ENCODE measurements at regions not wholly inside any gene's neighbourhood (a gene's known extent, or its start where the extent isn't known, plus 50 kb on each side); places are given as distances from the start of the nearest gene placed in this dataset.

- Histone ChIP-seq H3K27ac (no peak overlapping the region), H3K4me1 (peaks cover 8% of the 10 kb centered on the region), H3K4me3 (no peak overlapping the region), H3K36me3 (no peaks in the 10 kb centered on the region), H3K27me3 (peaks cover 9% of the 10 kb centered on the region), H3K9me3 (no peaks in the 10 kb centered on the region)
- no peak for TF ChIP-seq POLR2A (IDR thresholded peaks at IDR 0.05)
- TF ChIP-seq POLR2AphosphoS5 (IDR thresholded peaks at IDR 0.05): no peak
- TF ChIP-seq CTCF (IDR thresholded peaks at IDR 0.05): no peak
- TF ChIP-seq EP300 (IDR thresholded peaks at IDR 0.05): no peak
- DNase-seq (ENCODE audit: low spot score in 2 of 2): no peak
- 91% methylated on average over 6 of the region's 6 CpGs for WGBS
Measured at GRCh38 chr9:126750941-126751725, 53.7 kb upstream of the ZBTB43 start.

GRCh38 chr9:126752376-126752775, 52.5 kb upstream of the ZBTB43 start:
- Histone ChIP-seq H3K27me3 (peaks cover 9% of the 10 kb centered on the region), H3K4me3 (no peak overlapping the region)
- no peak for DNase-seq (ENCODE audit: low spot score in 2 of 2)

GRCh38 chr9:126752881-126753670, 51.8 kb upstream of the ZBTB43 start:
- H3K9me3 ChIP-seq: no peaks in the 10 kb centered on the region
- peaks cover 9% of the 10 kb centered on the region for H3K27me3 ChIP-seq
- peaks cover 8% of the 10 kb centered on the region for H3K4me1 ChIP-seq
- H3K36me3 ChIP-seq: no peaks in the 10 kb centered on the region
- peak overlapping the region; percentile 38 for H3K27ac ChIP-seq
- 58% methylated on average over 7 of the region's 10 CpGs for WGBS
- TF ChIP-seq POLR2A (IDR thresholded peaks at IDR 0.05) (no peak), CTCF (IDR thresholded peaks at IDR 0.05) (no peak), POLR2AphosphoS5 (IDR thresholded peaks at IDR 0.05) (no peak)
- H3K4me3 ChIP-seq: no peak overlapping the region
- DNase-seq (ENCODE audit: low spot score in 2 of 2): peak in 1 of 2 donors; percentile 65

More at GRCh38 chr9:126752376-126752775, 52.5 kb upstream of the ZBTB43 start:
- Histone ChIP-seq H3K27ac (peak overlapping the region; percentile 38), H3K4me1 (peaks cover 8% of the 10 kb centered on the region), H3K9me3 (no peaks in the 10 kb centered on the region), H3K36me3 (no peaks in the 10 kb centered on the region)
- TF ChIP-seq POLR2AphosphoS5 (IDR thresholded peaks at IDR 0.05) (no peak), POLR2A (IDR thresholded peaks at IDR 0.05) (no peak), EP300 (IDR thresholded peaks at IDR 0.05) (no peak), CTCF (IDR thresholded peaks at IDR 0.05) (no peak)
- WGBS: 44% methylated on average over 4 of the region's 4 CpGs

- H3K36me3 ChIP-seq: no peaks in the 10 kb centered on the region
- no peak overlapping the region for H3K27ac ChIP-seq
- WGBS: 75% methylated on average over 19 of the region's 19 CpGs
- H3K9me3 ChIP-seq: no peaks in the 10 kb centered on the region
- peaks cover 9% of the 10 kb centered on the region for H3K27me3 ChIP-seq
- TF ChIP-seq POLR2A (IDR thresholded peaks at IDR 0.05) (no peak), POLR2AphosphoS5 (IDR thresholded peaks at IDR 0.05) (no peak), CTCF (IDR thresholded peaks at IDR 0.05) (no peak), EP300 (IDR thresholded peaks at IDR 0.05) (no peak)
- DNase-seq (ENCODE audit: low spot score in 2 of 2): no peak
- peaks cover 8% of the 10 kb centered on the region for H3K4me1 ChIP-seq
- no peak overlapping the region for H3K4me3 ChIP-seq
Measured at GRCh38 chr9:126754436-126755316, 50.2 kb upstream of the ZBTB43 start.

Measured in suprapubic skin (tissue), 4 donors.